Endothelial cell (in vitro differentiated cells): ENCODE measurements at regions not wholly inside any gene's neighbourhood (a gene's known extent, or its start where the extent isn't known, plus 50 kb on each side); places are given as distances from the start of the nearest gene placed in this dataset.

Experiments used
- DNase-seq: peaks from one replicate; pipeline ENCODE4 v3.0.0; 2021; ENCODE audit warnings: low spot score
- H3K27ac Mint-ChIP-seq: one replicate; pipeline ENCODE4 v1.8.0; 2021; ENCODE audit warnings: mixed read lengths, inconsistent platforms; ENCODE audit not compliant: unreplicated experiment
- H3K27me3 Mint-ChIP-seq: one replicate; pipeline ENCODE4 v1.8.0; 2021; ENCODE audit warnings: mild to moderate bottlenecking, moderate library complexity, mixed read lengths, inconsistent platforms; ENCODE audit not compliant: unreplicated experiment
- H3K36me3 Mint-ChIP-seq: one replicate; pipeline ENCODE4 v1.8.0; 2021; ENCODE audit warnings: mild to moderate bottlenecking, low read depth, mixed read lengths, inconsistent platforms; ENCODE audit not compliant: unreplicated experiment
- H3K4me1 Mint-ChIP-seq: one replicate; pipeline ENCODE4 v1.8.0; 2021; ENCODE audit warnings: mild to moderate bottlenecking, mixed read lengths, inconsistent platforms; ENCODE audit not compliant: unreplicated experiment
- H3K4me3 Mint-ChIP-seq: one replicate; pipeline ENCODE4 v1.8.0; 2021; ENCODE audit warnings: mild to moderate bottlenecking, mixed read lengths, inconsistent platforms; ENCODE audit not compliant: unreplicated experiment
- H3K9me3 Mint-ChIP-seq: one replicate; pipeline ENCODE4 v1.8.0; 2021; ENCODE audit warnings: mixed read lengths, inconsistent platforms; ENCODE audit not compliant: unreplicated experiment
- CTCF ChIP-seq: fragments of 200-600 bp; sonication (generic); IDR thresholded peaks from one replicate; pipeline ENCODE4 v1.5.0; 2021; ENCODE audit warnings: antibody characterized with exemption; ENCODE audit not compliant: unreplicated experiment

- H3K4me1 Mint-ChIP-seq = no peaks in the 10 kb centered on the region
- no peak for TF ChIP-seq CTCF
These were observed 117.5 kb upstream of the TMEM18 start for GRCh38 chr2:794554-795241.

GRCh38 chr2:793236-793635, 116.0 kb upstream of the TMEM18 start:
- no peak for DNase-seq
- H3K4me1 Mint-ChIP-seq = no peaks in the 10 kb centered on the region
- no peak overlapping the region for H3K27ac Mint-ChIP-seq
- peaks cover 11% of the 10 kb centered on the region for H3K36me3 Mint-ChIP-seq
- peaks cover 3% of the 10 kb centered on the region for H3K9me3 Mint-ChIP-seq
- H3K4me3 Mint-ChIP-seq = no peak overlapping the region
- TF ChIP-seq CTCF = no peak
- no peaks in the 10 kb centered on the region for H3K27me3 Mint-ChIP-seq

More at GRCh38 chr2:794554-795241, 117.5 kb upstream of the TMEM18 start:
- no peak for DNase-seq
- Mint-ChIP-seq H3K27me3 (no peaks in the 10 kb centered on the region), H3K9me3 (no peaks in the 10 kb centered on the region), H3K27ac (no peak overlapping the region), H3K36me3 (peaks cover 7% of the 10 kb centered on the region), H3K4me3 (no peak overlapping the region)

- Mint-ChIP-seq H3K36me3 (peaks cover 15% of the 10 kb centered on the region), H3K9me3 (peaks cover 3% of the 10 kb centered on the region), H3K4me1 (no peaks in the 10 kb centered on the region), H3K27ac (no peak overlapping the region), H3K4me3 (no peak overlapping the region), H3K27me3 (no peaks in the 10 kb centered on the region)
- TF ChIP-seq CTCF = no peak
- DNase-seq = no peak
These were observed 115.5 kb upstream of the TMEM18 start for GRCh38 chr2:792687-793086.

- Mint-ChIP-seq H3K4me3 (no peak overlapping the region), H3K4me1 (no peaks in the 10 kb centered on the region), H3K36me3 (peaks cover 14% of the 10 kb centered on the region), H3K9me3 (peaks cover 3% of the 10 kb centered on the region), H3K27me3 (no peaks in the 10 kb centered on the region), H3K27ac (no peak overlapping the region)
- no peak for TF ChIP-seq CTCF
- no peak for DNase-seq
These were observed 113.5 kb upstream of the TMEM18 start for GRCh38 chr2:790634-791245.

GRCh38 chr2:790081-790480, 112.9 kb upstream of the TMEM18 start:
- no peak for TF ChIP-seq CTCF
- Mint-ChIP-seq H3K4me1 (no peaks in the 10 kb centered on the region), H3K27ac (no peak overlapping the region), H3K27me3 (no peaks in the 10 kb centered on the region), H3K36me3 (peaks cover 12% of the 10 kb centered on the region), H3K9me3 (peaks cover 3% of the 10 kb centered on the region), H3K4me3 (no peak overlapping the region)
- DNase-seq = no peak
